Retinal pigment epithelial cell (primary cell): ENCODE measurements at regions not wholly inside any gene's neighbourhood (a gene's known extent, or its start where the extent isn't known, plus 50 kb on each side); places are given as distances from the start of the nearest gene placed in this dataset.

Source experiments
- DNase-seq: peaks from one replicate; pipeline ENCODE4 v3.0.0-alpha.2; 2010; ENCODE audit warnings: low read depth
- H3K4me3 ChIP-seq: 2 replicates; pipeline ENCODE4 v1.5.1; 2011; ENCODE audit warnings: mild to moderate bottlenecking, low read length, control low read depth, moderate library complexity
- CTCF ChIP-seq: conservative IDR thresholded peaks from 2 replicates; pipeline ENCODE4 v1.5.1; 2011; ENCODE audit warnings: low read depth, low read length, control low read depth, inconsistent platforms

- no peak for TF ChIP-seq CTCF
- no peak overlapping the region for H3K4me3 ChIP-seq
- no peak for DNase-seq
Observed at GRCh38 chr4:101708293-101709039, 82.1 kb upstream of the BANK1 start.

- DNase-seq, result no peak
- no peak overlapping the region for H3K4me3 ChIP-seq
- TF ChIP-seq CTCF, result no peak
Observed at GRCh38 chr4:101707596-101707995, 82.9 kb upstream of the BANK1 start.

GRCh38 chr4:101706535-101707057 lies 83.9 kb upstream of the BANK1 start:
- DNase-seq, result no peak
- no peak for TF ChIP-seq CTCF
- H3K4me3 ChIP-seq, result no peak overlapping the region

GRCh38 chr4:101701551-101701950 lies 89.0 kb upstream of the BANK1 start:
- TF ChIP-seq CTCF, result no peak
- no peak overlapping the region for H3K4me3 ChIP-seq
- no peak for DNase-seq

- no peak for DNase-seq
- no peak for TF ChIP-seq CTCF
- no peak overlapping the region for H3K4me3 ChIP-seq
Observed at GRCh38 chr4:101699441-101700124, 90.9 kb upstream of the BANK1 start.

GRCh38 chr4:101697266-101697665 lies 93.3 kb upstream of the BANK1 start:
- no peak for TF ChIP-seq CTCF
- H3K4me3 ChIP-seq, result no peak overlapping the region
- no peak for DNase-seq
